ENCODE measurements at regions not wholly inside any gene's neighbourhood (a gene's known extent, or its start where the extent isn't known, plus 50 kb on each side); places are given as distances from the start of the nearest gene placed in this dataset.

DNA sequence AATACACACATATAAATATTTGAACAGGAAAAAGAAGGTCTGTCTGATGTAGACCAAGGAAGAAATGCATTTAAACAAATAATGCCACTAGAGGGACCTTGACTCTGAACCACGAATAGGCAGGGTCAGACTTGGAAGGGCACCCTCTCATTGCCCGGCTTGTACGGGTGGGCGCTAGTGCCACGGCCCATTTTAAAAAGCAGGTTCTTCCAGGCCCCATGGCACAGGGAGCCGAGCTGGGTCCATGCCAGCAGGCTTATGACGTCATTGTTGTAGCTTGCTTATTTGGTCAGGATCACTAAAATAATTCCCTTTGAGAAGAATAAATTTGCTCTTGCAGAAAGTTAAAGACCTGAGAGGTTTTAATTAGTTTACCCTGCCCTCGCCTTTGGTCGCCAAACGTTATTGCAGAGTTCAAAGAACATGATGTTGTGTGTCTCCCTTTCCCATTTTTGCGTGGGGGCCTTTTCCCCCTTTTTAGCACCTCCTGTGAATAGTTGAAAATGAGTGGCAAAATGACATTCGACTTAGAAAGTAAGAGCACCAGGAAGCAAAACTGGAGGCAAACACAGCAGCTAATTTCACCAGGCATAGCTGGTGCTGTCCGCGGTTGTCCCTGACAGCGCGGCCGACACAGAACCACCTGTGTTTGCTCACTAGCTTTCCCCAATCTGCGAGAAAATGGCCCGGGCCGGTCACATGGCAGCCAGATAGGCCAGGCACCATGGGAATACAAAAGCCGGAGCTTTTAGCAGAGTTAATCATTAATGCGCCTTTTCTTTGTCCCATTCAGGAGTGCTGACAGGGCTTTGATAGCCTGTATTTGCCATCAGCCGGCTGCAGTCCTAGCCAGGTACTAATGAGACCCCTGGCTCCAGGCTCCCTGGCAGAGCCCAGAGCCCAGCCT is 93.8 kb downstream of the FOXA2 start:
- intact Hi-C loops (cut with DNase I): no loop called here
- WGBS, 3 donors: 47 to 54% (median 48%) methylated on average over 23 of the region's 23 CpGs
- no peak for TF ChIP-seq CTCF (IDR thresholded peaks at IDR 0.05)
- no peak overlapping the region for H3K4me3 ChIP-seq
- no peaks in the 10 kb centered on the region for H3K36me3 ChIP-seq (ENCODE audit: insufficient read depth in 1 of 2, low read depth in 1 of 2)
- H3K27me3 ChIP-seq (ENCODE audit: insufficient read depth in 3 of 3, low read length in 2 of 3): peaks cover 0 to 13% (median 3%) of the 10 kb centered on the region in 3 donors
- no peak overlapping the region for H3K27ac ChIP-seq
- no peak for DNase-seq
- no peaks in the 10 kb centered on the region for H3K9me3 ChIP-seq
- H3K4me1 ChIP-seq: no peaks in the 10 kb centered on the region
- ATAC-seq: no peak

DNA sequence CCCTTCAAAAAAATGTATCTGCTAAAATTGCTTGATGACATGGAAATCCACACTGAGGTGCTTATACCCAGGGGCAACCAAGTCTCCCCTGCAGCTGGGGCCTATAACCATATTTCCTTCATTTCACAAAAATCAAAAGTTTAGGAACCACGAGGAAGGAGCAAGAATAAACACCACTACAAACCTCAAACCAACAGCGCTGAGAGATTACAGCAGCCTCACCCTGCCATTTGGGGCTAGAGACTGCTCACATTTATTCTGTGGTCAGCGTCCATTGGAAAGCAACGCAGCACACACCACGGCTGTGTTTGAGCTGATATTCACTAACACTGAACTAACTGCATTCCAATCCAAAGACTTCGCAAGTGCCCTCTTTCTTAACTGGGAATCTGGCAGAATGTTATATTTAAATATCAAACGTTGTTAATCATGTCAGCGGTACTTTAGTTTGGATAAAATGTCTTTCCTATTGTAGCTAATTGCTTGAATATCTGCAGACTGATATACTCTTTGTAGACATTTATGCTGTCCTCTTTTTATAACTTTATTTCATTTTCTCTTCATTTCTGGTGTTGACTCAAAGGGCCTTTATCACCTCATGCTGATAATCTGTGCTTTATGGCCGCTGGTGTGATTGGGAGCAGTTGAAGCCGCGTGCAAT is 94.6 kb downstream of the FOXA2 start:
- Histone ChIP-seq H3K9me3 (no peaks in the 10 kb centered on the region), H3K36me3 (ENCODE audit: insufficient read depth in 1 of 2, low read depth in 1 of 2) (no peaks in the 10 kb centered on the region), H3K4me1 (no peaks in the 10 kb centered on the region), H3K27me3 (ENCODE audit: insufficient read depth in 3 of 3, low read length in 2 of 3) (peaks cover 0 to 13% (median 3%) of the 10 kb centered on the region in 3 donors), H3K27ac (no peak overlapping the region), H3K4me3 (no peak overlapping the region)
- intact Hi-C loops (cut with DNase I): no loop called here
- no peak for ATAC-seq
- WGBS, 3 donors: 79 to 83% (median 81%) methylated on average over 11 of the region's 11 CpGs
- no peak for TF ChIP-seq CTCF (IDR thresholded peaks at IDR 0.05)
- no peak for DNase-seq

GRCh38 chr20:22480336-22480735 is 104.0 kb downstream of the FOXA2 start:
- ATAC-seq (no peak), DNase-seq (no peak)
- H3K27me3 ChIP-seq (ENCODE audit: insufficient read depth in 3 of 3, low read length in 2 of 3): no peaks in the 10 kb centered on the region
- H3K9me3 ChIP-seq: peaks cover 3% of the 10 kb centered on the region
- intact Hi-C loops (cut with DNase I): no loop called here
- no peak overlapping the region for H3K4me3 ChIP-seq
- 57 to 63% (median 62%) methylated on average over 4 of the region's 4 CpGs for WGBS, 3 donors
- no peak for TF ChIP-seq CTCF (IDR thresholded peaks at IDR 0.05)
- no peaks in the 10 kb centered on the region for H3K36me3 ChIP-seq (ENCODE audit: insufficient read depth in 1 of 2, low read depth in 1 of 2)
- H3K4me1 ChIP-seq: no peaks in the 10 kb centered on the region
- no peak overlapping the region for H3K27ac ChIP-seq

DNA sequence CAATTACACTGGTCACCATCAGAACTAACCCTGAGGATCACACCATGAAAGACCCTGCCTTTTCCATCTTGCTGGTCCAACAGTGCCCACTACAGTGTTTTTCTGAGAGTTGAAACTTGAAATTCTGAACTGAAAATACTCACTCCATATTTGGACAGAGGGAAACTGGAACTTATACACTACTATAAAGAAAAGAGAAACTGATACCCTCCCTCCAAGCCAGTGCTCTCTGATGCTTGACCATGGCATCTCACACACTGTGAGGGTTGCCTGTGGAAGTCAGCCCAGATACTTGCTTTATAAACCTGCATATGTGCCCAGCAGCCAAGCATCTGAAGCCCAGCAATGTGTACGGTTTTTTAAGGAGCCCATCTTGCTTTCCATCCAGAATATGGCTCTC is 108.7 kb downstream of the FOXA2 start:
- Histone ChIP-seq H3K4me1 (no peaks in the 10 kb centered on the region), H3K9me3 (peaks cover 3% of the 10 kb centered on the region), H3K4me3 (no peak overlapping the region), H3K36me3 (ENCODE audit: insufficient read depth in 1 of 2, low read depth in 1 of 2) (no peaks in the 10 kb centered on the region), H3K27ac (no peak overlapping the region), H3K27me3 (ENCODE audit: insufficient read depth in 3 of 3, low read length in 2 of 3) (peaks cover 0 to 4% (median 0%) of the 10 kb centered on the region in 3 donors)
- 36 to 52% (median 50%) methylated on average over 1 of the region's 1 CpG for WGBS, 3 donors
- ATAC-seq: no peak
- no peak for TF ChIP-seq CTCF (IDR thresholded peaks at IDR 0.05)
- DNase-seq: no peak
- intact Hi-C loops (cut with DNase I): no loop called here
